ENCODE measurements at regions not wholly inside any gene's neighbourhood (a gene's known extent, or its start where the extent isn't known, plus 50 kb on each side); places are given as distances from the start of the nearest gene placed in this dataset.

DNA sequence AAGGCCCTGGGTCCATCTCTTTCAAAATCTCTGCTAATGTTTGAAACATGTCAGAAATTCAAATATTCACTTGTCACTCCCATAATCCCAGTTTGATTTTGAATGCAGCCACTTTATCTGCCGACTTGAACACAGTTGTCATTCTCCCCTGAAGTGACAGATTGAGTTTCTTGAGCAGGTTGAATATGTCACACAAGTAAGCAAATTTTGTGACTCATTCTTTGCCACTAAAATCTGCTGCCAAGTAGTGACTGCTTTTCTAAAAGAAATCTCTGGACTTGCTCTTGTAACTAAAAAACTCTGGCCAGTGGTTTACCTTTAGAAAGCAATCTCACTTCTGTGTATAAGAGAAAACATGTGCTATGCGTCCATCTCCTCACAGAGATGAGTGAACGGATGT is 357.1 kb downstream of the LMO7 start:
- no peak for DNase-seq
- in situ Hi-C loops (cut with MboI), result no loop called here

DNA sequence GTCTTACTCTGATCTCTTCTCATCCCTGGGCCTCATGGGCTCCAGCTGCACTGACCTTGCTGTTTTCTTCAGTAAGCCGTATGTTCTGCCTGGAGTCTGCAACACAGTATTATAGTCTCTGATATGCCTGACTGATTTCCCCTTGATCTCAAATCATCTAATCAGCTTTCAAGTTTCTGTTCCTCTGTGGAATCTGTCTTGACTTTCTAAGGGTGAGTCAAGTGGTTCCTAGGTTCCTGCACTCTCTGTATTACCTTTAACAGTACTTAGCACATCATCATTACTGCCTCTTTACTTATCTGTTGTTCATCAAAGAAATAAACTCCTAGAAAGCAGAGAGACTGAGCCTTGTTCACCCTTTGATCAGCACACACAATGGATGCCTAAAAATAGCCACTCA is 350.7 kb downstream of the LMO7 start:
- no peak for TF ChIP-seq EZH2 (IDR thresholded peaks at IDR 0.05; ENCODE audit: insufficient read depth, poor library complexity, severe bottlenecking)
- no peak for TF ChIP-seq EZH2phosphoT487 (IDR thresholded peaks at IDR 0.05; ENCODE audit: insufficient read depth, low read depth)

More for the DNA sequence above, 357.1 kb downstream of the LMO7 start:
- Histone ChIP-seq H3K36me3 (ENCODE audit: low read depth) (no peaks in the 10 kb centered on the region), H3K9ac (no peak overlapping the region), H3K79me2 (ENCODE audit: insufficient read depth) (no peaks in the 10 kb centered on the region), H3K4me2 (ENCODE audit: unreplicated experiment) (no peak overlapping the region), H4K20me1 (ENCODE audit: insufficient read depth) (no peaks in the 10 kb centered on the region), H3K9me2 (ENCODE audit: insufficient read depth) (no peaks in the 10 kb centered on the region), H3K27ac (no peak overlapping the region), H3K4me1 (ENCODE audit: insufficient read depth) (no peaks in the 10 kb centered on the region), H3K4me3 (no peak overlapping the region), H2AFZ (no peak overlapping the region), H3K9me3 (ENCODE audit: low read depth) (no peaks in the 10 kb centered on the region), H3F3A (ENCODE audit: insufficient read depth) (no peaks in the 10 kb centered on the region), H3K27me3 (replicated peaks; ENCODE audit: insufficient read depth) (no peaks in the 10 kb centered on the region)
- TF ChIP-seq EZH2phosphoT487 (IDR thresholded peaks at IDR 0.05; ENCODE audit: insufficient read depth, low read depth) (no peak), EZH2 (IDR thresholded peaks at IDR 0.05; ENCODE audit: insufficient read depth, poor library complexity, severe bottlenecking) (no peak)
- WGBS, 2 experiments (ENCODE audit: low coverage in 1 of 2, low lambda C conversion rate in 2 of 2, missing lambda C conversion rate in 2 of 2), result 50 to 53% methylated on average over 3 of the region's 3 CpGs

DNA sequence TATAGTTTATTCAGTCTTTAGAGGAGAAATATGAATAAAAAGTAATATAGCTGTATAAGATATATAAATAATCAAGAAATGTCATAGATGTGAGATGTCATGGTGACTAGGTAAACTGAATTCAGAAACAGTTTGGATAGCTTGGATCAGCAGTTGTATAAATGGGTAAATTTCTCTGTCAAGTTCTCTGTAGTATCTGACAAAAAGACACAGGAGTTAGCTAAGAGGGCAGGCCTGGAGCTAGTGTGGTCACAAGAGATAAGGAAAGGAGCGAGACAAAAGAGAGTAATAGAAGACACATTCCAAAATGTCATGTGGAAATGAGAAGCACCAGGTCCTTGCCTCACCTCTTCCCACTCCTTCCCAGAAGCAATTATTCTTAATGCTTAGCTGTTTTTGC is 349.0 kb downstream of the LMO7 start:
- WGBS, 2 experiments (ENCODE audit: low coverage in 1 of 2, low lambda C conversion rate in 2 of 2, missing lambda C conversion rate in 2 of 2), result 48 to 55% methylated on average over 1 of the region's 1 CpG
- H4K20me1 ChIP-seq (ENCODE audit: insufficient read depth), result no peaks in the 10 kb centered on the region
- in situ Hi-C loops (cut with MboI), result no loop called here
- no peaks in the 10 kb centered on the region for H3K36me3 ChIP-seq (ENCODE audit: low read depth)
- TF ChIP-seq EZH2phosphoT487 (IDR thresholded peaks at IDR 0.05; ENCODE audit: insufficient read depth, low read depth) (no peak), EZH2 (IDR thresholded peaks at IDR 0.05; ENCODE audit: insufficient read depth, poor library complexity, severe bottlenecking) (no peak)
- H3K27me3 ChIP-seq (replicated peaks; ENCODE audit: insufficient read depth), result no peaks in the 10 kb centered on the region
- H3K4me3 ChIP-seq, result no peak overlapping the region
- H3F3A ChIP-seq (ENCODE audit: insufficient read depth), result no peaks in the 10 kb centered on the region
- H3K4me1 ChIP-seq (ENCODE audit: insufficient read depth), result no peaks in the 10 kb centered on the region
- H3K9me3 ChIP-seq (ENCODE audit: low read depth), result no peaks in the 10 kb centered on the region
- DNase-seq, result no peak
- no peaks in the 10 kb centered on the region for H3K79me2 ChIP-seq (ENCODE audit: insufficient read depth)
- H3K27ac ChIP-seq, result no peak overlapping the region
- H2AFZ ChIP-seq, result no peak overlapping the region
- H3K9ac ChIP-seq, result no peak overlapping the region
- no peak overlapping the region for H3K4me2 ChIP-seq (ENCODE audit: unreplicated experiment)
- no peaks in the 10 kb centered on the region for H3K9me2 ChIP-seq (ENCODE audit: insufficient read depth)

More for the DNA sequence above, 350.7 kb downstream of the LMO7 start:
- H3K4me2 ChIP-seq (ENCODE audit: unreplicated experiment), result no peak overlapping the region
- no peak for DNase-seq
- no peaks in the 10 kb centered on the region for H3K79me2 ChIP-seq (ENCODE audit: insufficient read depth)
- no peak overlapping the region for H3K4me3 ChIP-seq
- H3K27me3 ChIP-seq (replicated peaks; ENCODE audit: insufficient read depth), result no peaks in the 10 kb centered on the region
- H4K20me1 ChIP-seq (ENCODE audit: insufficient read depth), result no peaks in the 10 kb centered on the region
- H3K27ac ChIP-seq, result no peak overlapping the region
- H3K9me3 ChIP-seq (ENCODE audit: low read depth), result no peaks in the 10 kb centered on the region
- H3K9ac ChIP-seq, result no peak overlapping the region
- H3K36me3 ChIP-seq (ENCODE audit: low read depth), result no peaks in the 10 kb centered on the region
- in situ Hi-C loops (cut with MboI), result no loop called here
- no peaks in the 10 kb centered on the region for H3K9me2 ChIP-seq (ENCODE audit: insufficient read depth)
- WGBS, 2 experiments (ENCODE audit: low coverage in 1 of 2, low lambda C conversion rate in 2 of 2, missing lambda C conversion rate in 2 of 2), result 65 to 71% methylated on average over 1 of the region's 1 CpG
- H3F3A ChIP-seq (ENCODE audit: insufficient read depth), result no peaks in the 10 kb centered on the region
- H2AFZ ChIP-seq, result no peak overlapping the region
- no peaks in the 10 kb centered on the region for H3K4me1 ChIP-seq (ENCODE audit: insufficient read depth)

DNA sequence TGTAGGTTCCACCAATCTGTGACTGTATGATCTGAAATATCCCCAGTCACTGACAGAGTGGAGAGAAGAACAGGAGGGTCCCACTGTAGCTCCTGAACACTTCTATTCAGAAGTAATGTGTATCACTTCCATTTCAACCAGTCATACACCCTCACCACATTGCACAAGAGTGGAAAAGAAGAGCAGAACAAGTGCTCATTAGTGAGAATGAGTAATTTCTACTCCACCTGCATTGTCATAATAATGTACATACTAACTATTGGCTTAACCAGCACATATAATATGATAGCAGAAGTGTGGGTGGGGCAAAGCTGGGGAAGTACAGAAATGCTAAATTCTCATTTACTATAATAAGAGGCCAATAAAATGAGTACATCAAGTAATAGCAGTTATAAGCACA is 342.7 kb downstream of the LMO7 start:
- Histone ChIP-seq H3K9me3 (ENCODE audit: low read depth) (no peaks in the 10 kb centered on the region), H3K27ac (no peak overlapping the region), H3K9me2 (ENCODE audit: insufficient read depth) (no peaks in the 10 kb centered on the region), H3K9ac (no peak overlapping the region), H3K27me3 (replicated peaks; ENCODE audit: insufficient read depth) (no peaks in the 10 kb centered on the region), H3K79me2 (ENCODE audit: insufficient read depth) (no peaks in the 10 kb centered on the region), H3K4me1 (ENCODE audit: insufficient read depth) (no peaks in the 10 kb centered on the region), H2AFZ (no peak overlapping the region), H3K4me3 (no peak overlapping the region), H4K20me1 (ENCODE audit: insufficient read depth) (no peaks in the 10 kb centered on the region), H3F3A (ENCODE audit: insufficient read depth) (no peaks in the 10 kb centered on the region), H3K4me2 (ENCODE audit: unreplicated experiment) (no peak overlapping the region), H3K36me3 (ENCODE audit: low read depth) (no peaks in the 10 kb centered on the region)
- no peak for DNase-seq
- TF ChIP-seq EZH2 (IDR thresholded peaks at IDR 0.05; ENCODE audit: insufficient read depth, poor library complexity, severe bottlenecking) (no peak), EZH2phosphoT487 (IDR thresholded peaks at IDR 0.05; ENCODE audit: insufficient read depth, low read depth) (no peak)
- in situ Hi-C loops (cut with MboI), result no loop called here
